Gastrocnemius medialis (tissue), 4 donors: ENCODE measurements at regions not wholly inside any gene's neighbourhood (a gene's known extent, or its start where the extent isn't known, plus 50 kb on each side); places are given as distances from the start of the nearest gene placed in this dataset.

Source experiments
- CTCF ChIP-seq, 5 experiments: fragments of 450-650 bp in 3 of 5; fragments of 200-600 bp in 2 of 5; sonication (generic) in 2 of 5; IDR thresholded peaks in 4 of 5; conservative IDR thresholded peaks in 1 of 5; 1 replicate in 4 of 5; 2 replicates in 1 of 5; pipeline ENCODE4 v1.5.1; 2016 to 2019; ENCODE audit warnings: antibody characterized with exemption in 5 of 5, mild to moderate bottlenecking in 3 of 5, moderate library complexity in 3 of 5
- POLR2A ChIP-seq, 2 donors: fragments of 450-650 bp; IDR thresholded peaks; one replicate each; pipeline ENCODE4 v1.6.1; 2017; ENCODE audit warnings: antibody characterized with exemption in 2 of 2, mild to moderate bottlenecking in 2 of 2, moderate library complexity in 2 of 2

- TF ChIP-seq POLR2A (IDR thresholded peaks at IDR 0.05) (no peak), CTCF (IDR thresholded peaks at IDR 0.05 in 4 of 5, conservative IDR thresholded peaks at IDR 0.05 in 1 of 5) (no peak)
Observed at GRCh38 chr5:29485333-29485732, 1708.2 kb upstream of the CDH6 start.
